ENCODE measurements at regions not wholly inside any gene's neighbourhood (a gene's known extent, or its start where the extent isn't known, plus 50 kb on each side); places are given as distances from the start of the nearest gene placed in this dataset.

GRCh38 chr5:81878333-81878732 is 93.5 kb upstream of the ATG10 start:
- TF ChIP-seq REST (IDR thresholded peaks at IDR 0.05; ENCODE audit: insufficient read depth in 1 of 2, low read depth in 2 of 2, low read length in 2 of 2) (no peak), POLR2AphosphoS5 (IDR thresholded peaks at IDR 0.05; ENCODE audit: low read depth, low read length) (no peak), SIN3A (IDR thresholded peaks at IDR 0.05; ENCODE audit: borderline replicate concordance, insufficient read depth, low read length) (no peak), FOXP2 (optimal IDR thresholded peaks at IDR 0.05; ENCODE audit: borderline replicate concordance, extremely low read depth, extremely low read length, insufficient read depth) (no peak), TAF1 (IDR thresholded peaks at IDR 0.05; ENCODE audit: borderline replicate concordance, insufficient read depth, low read length) (no peak)

GRCh38 chr5:81866994-81867393 is 104.8 kb upstream of the ATG10 start:
- TF ChIP-seq POLR2AphosphoS5 (IDR thresholded peaks at IDR 0.05; ENCODE audit: low read depth, low read length) = no peak
- no peak for TF ChIP-seq SIN3A (IDR thresholded peaks at IDR 0.05; ENCODE audit: borderline replicate concordance, insufficient read depth, low read length)
- TF ChIP-seq REST (IDR thresholded peaks at IDR 0.05; ENCODE audit: insufficient read depth in 1 of 2, low read depth in 2 of 2, low read length in 2 of 2) = no peak
- no peak for TF ChIP-seq FOXP2 (optimal IDR thresholded peaks at IDR 0.05; ENCODE audit: borderline replicate concordance, extremely low read depth, extremely low read length, insufficient read depth)
- TF ChIP-seq TAF1 (IDR thresholded peaks at IDR 0.05; ENCODE audit: borderline replicate concordance, insufficient read depth, low read length) = no peak

- TF ChIP-seq TAF1 (IDR thresholded peaks at IDR 0.05; ENCODE audit: borderline replicate concordance, insufficient read depth, low read length) = no peak
- no peak for TF ChIP-seq SIN3A (IDR thresholded peaks at IDR 0.05; ENCODE audit: borderline replicate concordance, insufficient read depth, low read length)
- TF ChIP-seq POLR2AphosphoS5 (IDR thresholded peaks at IDR 0.05; ENCODE audit: low read depth, low read length) = no peak
- no peak for TF ChIP-seq FOXP2 (optimal IDR thresholded peaks at IDR 0.05; ENCODE audit: borderline replicate concordance, extremely low read depth, extremely low read length, insufficient read depth)
- no peak for TF ChIP-seq REST (IDR thresholded peaks at IDR 0.05; ENCODE audit: insufficient read depth in 1 of 2, low read depth in 2 of 2, low read length in 2 of 2)
Measured at GRCh38 chr5:81860778-81861177, 109.9 kb upstream of the SSBP2 start.

- TF ChIP-seq REST (IDR thresholded peaks at IDR 0.05; ENCODE audit: insufficient read depth in 1 of 2, low read depth in 2 of 2, low read length in 2 of 2) = no peak
- TF ChIP-seq FOXP2 (optimal IDR thresholded peaks at IDR 0.05; ENCODE audit: borderline replicate concordance, extremely low read depth, extremely low read length, insufficient read depth) = no peak
Measured at GRCh38 chr5:81859624-81860023, 108.7 kb upstream of the SSBP2 start.

Data from PFSK-1 (cell line).